Cardiac fibroblast (primary cell): ENCODE measurements at regions not wholly inside any gene's neighbourhood (a gene's known extent, or its start where the extent isn't known, plus 50 kb on each side); places are given as distances from the start of the nearest gene placed in this dataset.
"Not testable (repeated sequence)": the region's sequence is repeated elsewhere in the genome, so short reads cannot be mapped to it uniquely, and the experiment has no call there.

ENCODE experiments used
- DNase-seq, 2 donors: peaks; one replicate each; pipeline versions ENCODE4 v3.0.0 to v3.0.0-alpha.2; 2010; ENCODE audit warnings: low read depth in 2 of 2
- H3K4me3 ChIP-seq, 2 donors: replicated peaks in 1 of 2; 1 replicate in 1 of 2; 2 replicates in 1 of 2; pipeline ENCODE4 v1.5.1; 2011; ENCODE audit warnings: low read depth in 2 of 2, low read length in 2 of 2, mild to moderate bottlenecking in 2 of 2, moderate library complexity in 1 of 2
- CTCF ChIP-seq: IDR thresholded peaks from one replicate; pipeline ENCODE4 v1.5.1; 2011; ENCODE audit warnings: low read depth, mild to moderate bottlenecking, low read length, inconsistent platforms

- no peak overlapping the region for H3K4me3 ChIP-seq
- no peak for TF ChIP-seq CTCF
- DNase-seq = no peak
These were observed 1046.8 kb downstream of the SLITRK5 start for GRCh38 chr13:88717946-88718345.

- DNase-seq = no peak
- no peak for TF ChIP-seq CTCF
- H3K4me3 ChIP-seq = no peak overlapping the region
These were observed 1047.6 kb downstream of the SLITRK5 start for GRCh38 chr13:88718781-88719180.

GRCh38 chr13:88726075-88726474, 1054.9 kb downstream of the SLITRK5 start:
- no peak for DNase-seq
- no peak for TF ChIP-seq CTCF
- no peak overlapping the region for H3K4me3 ChIP-seq

GRCh38 chr13:88727236-88727635, 1056.1 kb downstream of the SLITRK5 start:
- DNase-seq = not testable (repeated sequence)

GRCh38 chr13:88729605-88730004, 1058.4 kb downstream of the SLITRK5 start:
- no peak overlapping the region for H3K4me3 ChIP-seq
- no peak for DNase-seq
- no peak for TF ChIP-seq CTCF

More at GRCh38 chr13:88727236-88727635, 1056.1 kb downstream of the SLITRK5 start:
- H3K4me3 ChIP-seq = not testable (repeated sequence)

- no peak overlapping the region for H3K4me3 ChIP-seq
- no peak for TF ChIP-seq CTCF
- DNase-seq = no peak
These were observed 1064.9 kb downstream of the SLITRK5 start for GRCh38 chr13:88736026-88736425.

GRCh38 chr13:88739195-88739594, 1068.0 kb downstream of the SLITRK5 start:
- no peak for TF ChIP-seq CTCF
- DNase-seq = no peak
- H3K4me3 ChIP-seq = no peak overlapping the region

- DNase-seq = no peak
- H3K4me3 ChIP-seq = no peak overlapping the region
- TF ChIP-seq CTCF = no peak
These were observed 1073.1 kb downstream of the SLITRK5 start for GRCh38 chr13:88744289-88744688.
